GM19438 (cell line): ENCODE measurements at regions not wholly inside any gene's neighbourhood (a gene's known extent, or its start where the extent isn't known, plus 50 kb on each side); places are given as distances from the start of the nearest gene placed in this dataset.

Experiments used
- ATAC-seq: cut with Tn5 transposase; IDR thresholded peaks from one replicate; pipeline ENCODE4 v1.9.1; 2021; ENCODE audit warnings: low read depth; ENCODE audit not compliant: unreplicated experiment

DNA sequence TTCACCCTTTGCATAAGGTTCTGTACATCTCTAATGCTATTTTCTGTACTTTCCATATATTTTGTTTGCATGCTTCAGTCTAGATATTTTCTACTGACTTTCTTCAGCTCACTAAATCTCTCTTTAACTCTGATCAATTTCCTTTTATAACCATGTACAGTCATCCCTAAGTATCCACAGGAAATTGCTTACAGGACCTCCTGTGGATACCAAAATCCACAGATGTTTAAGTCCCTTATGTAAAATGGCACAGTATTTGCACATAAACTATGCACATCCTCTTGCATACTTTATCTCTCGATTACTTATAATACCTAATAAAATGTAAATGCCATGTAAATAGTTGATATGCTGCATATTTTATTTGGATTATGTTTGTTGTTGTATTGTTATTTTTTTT, 442.1 kb downstream of the TLE4 start:
- ATAC-seq = no peak

GRCh38 chr9:80012557-80013330, 441.0 kb downstream of the TLE4 start:
- no peak for ATAC-seq

- ATAC-seq = no peak
Measured at GRCh38 chr9:80009204-80009603, 437.4 kb downstream of the TLE4 start.

GRCh38 chr9:80004714-80005113, 432.9 kb downstream of the TLE4 start:
- ATAC-seq = no peak

DNA sequence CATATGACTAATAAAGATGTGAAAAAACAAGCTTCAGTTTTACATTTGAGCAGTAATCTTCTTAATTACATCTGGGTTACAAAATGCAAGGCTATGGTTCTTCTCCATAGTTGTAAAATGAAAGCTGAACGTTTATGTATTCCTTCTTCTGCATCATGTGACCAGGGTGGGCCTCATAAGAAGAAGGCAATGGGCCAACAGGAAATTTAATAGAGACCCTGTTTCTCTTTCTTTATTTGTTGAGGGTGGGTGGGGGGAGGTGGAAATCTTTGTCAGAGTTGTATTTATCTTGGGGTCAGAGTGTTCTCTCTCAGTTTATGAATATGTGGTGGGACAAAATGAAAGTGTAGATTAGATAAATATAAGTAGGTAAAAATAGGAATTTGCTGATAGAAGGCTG, 418.8 kb downstream of the TLE4 start:
- no peak for ATAC-seq

DNA sequence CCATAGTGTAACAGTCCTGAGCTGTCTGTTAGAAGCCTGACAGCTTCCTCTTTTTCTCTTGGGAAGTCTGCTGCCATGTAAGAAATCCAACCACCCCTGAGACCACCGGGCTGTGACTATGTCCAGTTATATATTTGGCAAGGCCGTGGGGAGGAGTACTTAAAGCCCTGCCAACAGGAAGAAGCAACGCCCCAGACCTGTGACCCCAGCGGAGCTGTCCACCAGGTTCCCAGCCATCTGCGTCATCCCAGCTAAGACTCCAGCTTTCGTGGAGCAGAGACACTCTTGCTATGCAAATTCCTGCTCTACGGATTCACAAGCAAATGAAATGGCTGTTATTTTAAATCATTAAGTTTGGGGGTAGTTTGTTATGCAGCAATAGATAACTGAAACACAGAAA, 417.3 kb downstream of the TLE4 start:
- no peak for ATAC-seq

GRCh38 chr9:79988126-79988525, 416.4 kb downstream of the TLE4 start:
- no peak for ATAC-seq

DNA sequence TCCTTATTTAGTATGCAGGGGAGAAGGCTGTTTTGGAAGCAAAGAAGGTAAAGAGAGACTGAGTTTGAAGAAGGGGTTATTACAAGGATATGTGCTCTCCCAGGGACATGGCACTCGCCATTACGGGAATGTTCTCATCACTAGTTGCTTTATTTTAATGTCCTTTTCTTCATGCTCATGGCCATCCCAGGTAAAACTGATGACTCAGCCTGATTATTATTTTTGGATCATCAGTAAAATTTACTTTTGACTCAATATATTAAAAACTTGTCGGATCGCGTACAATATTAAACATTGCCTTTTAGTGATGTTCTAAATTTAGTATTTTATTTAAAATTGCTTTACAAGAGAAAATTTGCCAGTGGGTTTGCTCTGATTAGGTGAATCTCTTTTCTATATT, 414.7 kb downstream of the TLE4 start:
- ATAC-seq = no peak

DNA sequence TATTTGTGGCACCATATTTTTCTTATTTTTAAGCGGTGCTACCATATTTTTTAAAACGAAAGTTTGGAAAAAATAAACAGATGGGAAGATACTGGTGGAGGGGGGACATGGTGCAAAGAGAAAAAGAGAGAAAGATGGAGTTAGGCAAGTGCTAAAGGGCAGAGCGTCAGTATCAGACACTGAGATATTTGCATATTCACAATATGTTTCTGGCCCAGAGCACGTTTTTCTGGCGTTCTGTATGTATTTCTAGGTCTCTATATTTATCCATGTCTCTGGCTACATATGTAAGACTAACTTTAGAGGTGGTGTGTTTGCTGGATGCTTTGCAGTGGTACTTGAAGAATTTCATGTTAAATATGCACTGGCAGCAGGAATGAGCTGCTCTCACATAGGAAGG, 414.0 kb downstream of the TLE4 start:
- ATAC-seq = no peak

GRCh38 chr9:79985264-79985663, 413.5 kb downstream of the TLE4 start:
- no peak for ATAC-seq

- ATAC-seq = no peak
Measured at GRCh38 chr9:79984429-79985067, 412.8 kb downstream of the TLE4 start.

DNA sequence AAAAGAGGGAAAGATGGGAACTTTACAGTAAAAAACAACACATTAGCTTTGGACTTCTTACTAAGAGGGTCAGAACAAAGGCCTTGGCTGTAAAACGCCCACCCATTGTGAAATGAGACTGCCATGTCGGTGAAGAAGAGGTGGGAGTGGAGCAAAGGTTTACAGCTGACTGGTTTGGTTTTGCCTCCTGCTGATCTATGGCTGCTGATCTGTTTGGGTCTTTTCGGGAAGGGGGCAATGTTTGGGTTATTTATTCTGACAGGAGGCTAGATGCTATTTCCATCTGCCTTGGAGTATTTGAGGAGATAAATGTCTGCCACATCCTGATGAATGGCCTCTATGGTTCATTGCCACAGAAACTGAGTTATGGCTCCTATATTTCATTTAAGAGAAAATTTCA, 408.7 kb downstream of the TLE4 start:
- ATAC-seq = no peak

GRCh38 chr9:79977510-79978197, 405.9 kb downstream of the TLE4 start:
- no peak for ATAC-seq

- ATAC-seq = no peak
Measured at GRCh38 chr9:79977074-79977435, 405.3 kb downstream of the TLE4 start.

GRCh38 chr9:79976257-79977073, 404.7 kb downstream of the TLE4 start:
- ATAC-seq = no peak

- ATAC-seq = no peak
Measured at GRCh38 chr9:79975621-79976256, 404.0 kb downstream of the TLE4 start.

DNA sequence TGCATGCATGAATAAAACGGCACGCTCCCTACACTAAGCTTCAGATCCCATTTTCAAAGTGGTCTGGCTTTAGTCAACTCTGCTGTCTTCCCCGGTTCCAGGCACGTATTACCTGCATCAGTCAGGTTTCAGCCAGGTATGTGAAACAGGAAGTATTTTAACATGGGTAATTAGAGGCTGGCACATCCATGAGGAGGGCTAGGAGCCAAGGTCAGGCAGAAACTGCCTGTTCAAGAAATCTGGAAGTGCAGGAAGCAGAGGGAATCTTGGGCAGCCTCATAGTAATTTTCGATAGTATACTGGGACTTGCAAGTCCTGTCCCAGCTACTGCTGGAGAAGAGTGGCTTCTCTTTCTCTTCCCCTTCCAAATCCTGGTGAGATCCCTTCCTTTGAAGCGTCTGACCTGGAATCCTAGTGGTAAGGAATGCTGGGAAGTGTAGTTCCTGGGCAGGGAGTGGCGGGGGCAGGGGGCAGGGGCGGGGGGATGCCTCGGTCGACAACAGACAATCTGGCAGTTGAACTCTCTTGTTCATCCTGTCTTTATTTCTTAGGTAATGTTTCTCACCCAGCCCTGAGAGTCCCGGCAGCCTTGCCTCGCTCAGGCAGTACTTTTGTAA, 403.1 kb downstream of the TLE4 start:
- ATAC-seq = no peak

- ATAC-seq = no peak
Measured at GRCh38 chr9:79973627-79974026, 401.9 kb downstream of the TLE4 start.

GRCh38 chr9:79970146-79970425, 398.3 kb downstream of the TLE4 start:
- ATAC-seq = no peak

GRCh38 chr9:79969393-79970145, 397.8 kb downstream of the TLE4 start:
- ATAC-seq = no peak
